Left forelimb (tissue), 1 donor: ENCODE measurements at regions not wholly inside any gene's neighbourhood (a gene's known extent, or its start where the extent isn't known, plus 50 kb on each side); places are given as distances from the start of the nearest gene placed in this dataset.
"Not testable (repeated sequence)": the region's sequence is repeated elsewhere in the genome, so short reads cannot be mapped to it uniquely, and the experiment has no call there.

Experiments used
- DNase-seq: peaks from one replicate; pipeline ENCODE4 v3.0.0-alpha.2; 2018; ENCODE audit warnings: low spot score

GRCh38 chr5:125848751-125849150 is 574.5 kb upstream of the GRAMD2B start:
- DNase-seq = no peak

- DNase-seq = no peak
These were observed 566.3 kb upstream of the GRAMD2B start for GRCh38 chr5:125856949-125857348.

GRCh38 chr5:125863579-125863978 is 559.6 kb upstream of the GRAMD2B start:
- DNase-seq = no peak

- DNase-seq = no peak
These were observed 557.9 kb upstream of the GRAMD2B start for GRCh38 chr5:125865166-125865815.

- DNase-seq = no peak
These were observed 555.2 kb upstream of the GRAMD2B start for GRCh38 chr5:125868036-125868435.

- no peak for DNase-seq
These were observed 553.0 kb upstream of the GRAMD2B start for GRCh38 chr5:125870256-125870655.

GRCh38 chr5:125874057-125874456 is 549.2 kb upstream of the GRAMD2B start:
- DNase-seq = no peak

- no peak for DNase-seq
These were observed 548.5 kb upstream of the GRAMD2B start for GRCh38 chr5:125874717-125875116.

GRCh38 chr5:125877248-125877647 is 546.0 kb upstream of the GRAMD2B start:
- DNase-seq = no peak

GRCh38 chr5:125882061-125882460 is 541.1 kb upstream of the GRAMD2B start:
- no peak for DNase-seq

GRCh38 chr5:125883223-125883622 is 540.0 kb upstream of the GRAMD2B start:
- DNase-seq = no peak

GRCh38 chr5:125888358-125888757 is 534.9 kb upstream of the GRAMD2B start:
- no peak for DNase-seq

GRCh38 chr5:125890511-125890931 is 532.7 kb upstream of the GRAMD2B start:
- DNase-seq = no peak

- DNase-seq = no peak
These were observed 532.0 kb upstream of the GRAMD2B start for GRCh38 chr5:125891061-125891725.

- DNase-seq = no peak
These were observed 528.8 kb upstream of the GRAMD2B start for GRCh38 chr5:125894383-125894782.

GRCh38 chr5:125896368-125896767 is 526.8 kb upstream of the GRAMD2B start:
- no peak for DNase-seq

GRCh38 chr5:125897089-125897488 is 526.1 kb upstream of the GRAMD2B start:
- DNase-seq = no peak

GRCh38 chr5:125898851-125899405 is 524.3 kb upstream of the GRAMD2B start:
- no peak for DNase-seq

- no peak for DNase-seq
These were observed 511.2 kb upstream of the GRAMD2B start for GRCh38 chr5:125912028-125912427.

GRCh38 chr5:125913200-125913599 is 510.0 kb upstream of the GRAMD2B start:
- no peak for DNase-seq

GRCh38 chr5:125914471-125914870 is 508.7 kb upstream of the GRAMD2B start:
- no peak for DNase-seq

- DNase-seq = not testable (repeated sequence)
These were observed 499.3 kb upstream of the GRAMD2B start for GRCh38 chr5:125923958-125924357.

- no peak for DNase-seq
These were observed 497.0 kb upstream of the GRAMD2B start for GRCh38 chr5:125926172-125926571.

GRCh38 chr5:125928663-125929062 is 494.5 kb upstream of the GRAMD2B start:
- DNase-seq = no peak
